ENCODE measurements at regions not wholly inside any gene's neighbourhood (a gene's known extent, or its start where the extent isn't known, plus 50 kb on each side); places are given as distances from the start of the nearest gene placed in this dataset.
"Not testable (repeated sequence)": the region's sequence is repeated elsewhere in the genome, so short reads cannot be mapped to it uniquely, and the experiment has no call there.

- DNase-seq = no peak
These were observed 615.2 kb downstream of the TRIML1 start for GRCh38 chr4:188754372-188755002.

GRCh38 chr4:188767496-188767895 lies 628.3 kb downstream of the TRIML1 start:
- no peak for DNase-seq

GRCh38 chr4:188778905-188779304 lies 639.7 kb downstream of the TRIML1 start:
- no peak for DNase-seq

GRCh38 chr4:188779581-188779980 lies 640.3 kb downstream of the TRIML1 start:
- no peak for DNase-seq

- no peak for DNase-seq
These were observed 640.8 kb downstream of the TRIML1 start for GRCh38 chr4:188780028-188780427.

GRCh38 chr4:188780686-188781085 lies 641.4 kb downstream of the TRIML1 start:
- DNase-seq = no peak

- DNase-seq = no peak
These were observed 642.4 kb downstream of the TRIML1 start for GRCh38 chr4:188781655-188782054.

GRCh38 chr4:188783175-188783574 lies 643.9 kb downstream of the TRIML1 start:
- DNase-seq = no peak

GRCh38 chr4:188783606-188784160 lies 644.4 kb downstream of the TRIML1 start:
- peak; percentile 37 for DNase-seq

- not testable (repeated sequence) for DNase-seq
These were observed 657.4 kb downstream of the TRIML1 start for GRCh38 chr4:188796600-188796999.

- DNase-seq = not testable (repeated sequence)
These were observed 657.8 kb downstream of the TRIML1 start for GRCh38 chr4:188797011-188797410.

GRCh38 chr4:188804861-188805260 lies 665.6 kb downstream of the TRIML1 start:
- no peak for DNase-seq

- DNase-seq = no peak
These were observed 671.9 kb downstream of the TRIML1 start for GRCh38 chr4:188811121-188811520.

GRCh38 chr4:188812644-188813043 lies 673.4 kb downstream of the TRIML1 start:
- DNase-seq = no peak

- no peak for DNase-seq
These were observed 679.1 kb downstream of the TRIML1 start for GRCh38 chr4:188818300-188818699.

GRCh38 chr4:188819233-188819632 lies 680.0 kb downstream of the TRIML1 start:
- DNase-seq = no peak

GRCh38 chr4:188821500-188821899 lies 682.3 kb downstream of the TRIML1 start:
- DNase-seq = no peak

GRCh38 chr4:188822698-188823097 lies 683.5 kb downstream of the TRIML1 start:
- DNase-seq = no peak

- no peak for DNase-seq
These were observed 685.3 kb downstream of the TRIML1 start for GRCh38 chr4:188824553-188824952.

GRCh38 chr4:188826393-188826792 lies 687.2 kb downstream of the TRIML1 start:
- DNase-seq = no peak

GRCh38 chr4:188839704-188840103 lies 700.5 kb downstream of the TRIML1 start:
- DNase-seq = no peak

GRCh38 chr4:188841523-188841922 lies 702.3 kb downstream of the TRIML1 start:
- DNase-seq = no peak

GRCh38 chr4:188854436-188854835 lies 715.2 kb downstream of the TRIML1 start:
- DNase-seq = no peak

- DNase-seq = no peak
These were observed 719.5 kb downstream of the TRIML1 start for GRCh38 chr4:188858696-188859095.

GRCh38 chr4:188864741-188865140 lies 725.5 kb downstream of the TRIML1 start:
- DNase-seq = no peak
